ENCODE measurements at regions not wholly inside any gene's neighbourhood (a gene's known extent, or its start where the extent isn't known, plus 50 kb on each side); places are given as distances from the start of the nearest gene placed in this dataset.

DNA sequence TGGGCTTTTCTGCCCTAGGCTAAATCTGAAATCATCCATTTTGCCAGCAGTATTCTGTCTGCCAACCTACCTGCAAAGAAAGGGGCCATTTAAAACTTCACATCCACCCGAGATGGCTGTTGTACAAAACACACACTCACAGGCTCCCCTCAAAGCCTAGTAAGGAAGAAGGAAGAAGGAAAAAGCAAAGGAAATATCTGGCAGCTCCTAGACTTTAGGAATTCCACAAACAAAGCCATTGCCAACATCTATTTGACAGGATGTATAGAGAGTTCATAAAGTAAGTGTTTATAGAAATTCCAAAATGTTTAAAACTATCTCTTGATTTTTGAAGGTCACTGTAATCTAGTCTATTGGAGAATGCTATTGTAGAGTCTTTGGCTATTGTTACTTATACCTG is 91.9 kb upstream of the THBS1 start:
- dilution Hi-C loops (cut with MboI; ENCODE audit: extremely low pct_ligation_motif_present, low sequenced_read_pairs): no loop called here
- FAIRE-seq (peak; percentile 42), DNase-seq (ENCODE audit: low read depth, low spot score) (peak; percentile 69)
- Histone ChIP-seq H3K4me2 (ENCODE audit: insufficient read depth, low read length) (no peak overlapping the region), H3K27ac (ENCODE audit: insufficient read depth, low read depth, low read length) (no peak overlapping the region), H3K79me2 (ENCODE audit: control insufficient read depth, insufficient read depth, low read length) (no peaks in the 10 kb centered on the region), H2AFZ (ENCODE audit: low read depth, low read length) (peak overlapping the region; percentile 79), H3K9ac (replicated peaks; ENCODE audit: extremely low read depth, insufficient read depth, low read length) (no peak overlapping the region), H3K4me1 (ENCODE audit: control insufficient read depth, extremely low read depth, insufficient read depth, low read length) (peaks cover 7% of the 10 kb centered on the region), H3K4me3 (replicated peaks in 1 of 3; ENCODE audit: insufficient read depth in 1 of 3, low read depth in 1 of 3, low read length in 3 of 3) (no peak overlapping the region), H4K20me1 (replicated peaks; ENCODE audit: control insufficient read depth, extremely low read depth, insufficient read depth, low read length) (no peaks in the 10 kb centered on the region), H3K9me3 (replicated peaks; ENCODE audit: control insufficient read depth, insufficient read depth, low read length) (no peaks in the 10 kb centered on the region), H3K27me3 (ENCODE audit: control insufficient read depth in 2 of 2, insufficient read depth in 2 of 2, low read length in 2 of 2) (no peaks in the 10 kb centered on the region), H3K9me1 (replicated peaks; ENCODE audit: control insufficient read depth, extremely low read depth, insufficient read depth, low read length) (no peaks in the 10 kb centered on the region), H3K36me3 (ENCODE audit: control insufficient read depth in 2 of 2, extremely low read depth in 1 of 2, insufficient read depth in 2 of 2, low read length in 2 of 2) (no peaks in the 10 kb centered on the region)
- TF ChIP-seq FOS (IDR thresholded peaks at IDR 0.05; ENCODE audit: borderline replicate concordance, insufficient read depth, low read length) (no peak), EZH2 (IDR thresholded peaks at IDR 0.05; ENCODE audit: borderline replicate concordance, low read depth, low read length, severe bottlenecking) (no peak), JUN (IDR thresholded peaks at IDR 0.05; ENCODE audit: borderline replicate concordance, insufficient read depth, insufficient read length, low read depth) (no peak), POLR2AphosphoS5 (IDR thresholded peaks at IDR 0.05; ENCODE audit: insufficient read depth, low read depth, low read length) (no peak), MYC (IDR thresholded peaks at IDR 0.05; ENCODE audit: low read depth, low read length) (no peak), POLR2A (IDR thresholded peaks at IDR 0.05; ENCODE audit: low read depth, low read length) (no peak), GATA2 (IDR thresholded peaks at IDR 0.05; ENCODE audit: insufficient read depth, insufficient read length, low read depth, low read length) (no peak)
- TF ChIP-seq, protein P1, sequence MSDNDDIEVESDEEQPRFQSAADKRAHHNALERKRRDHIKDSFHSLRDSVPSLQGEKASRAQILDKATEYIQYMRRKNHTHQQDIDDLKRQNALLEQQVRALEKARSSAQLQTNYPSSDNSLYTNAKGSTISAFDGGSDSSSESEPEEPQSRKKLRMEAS (IDR thresholded peaks at IDR 0.05; ENCODE audit: insufficient read depth, insufficient read length): no peak
- BruUV-seq (replicated peaks): no TSS peak
- intact Hi-C loops (cut with micrococcal nuclease): no loop called here
- CTCF ChIA-PET: interaction anchor here (0.6 to 1.6 kb wide), 5 partner anchors 12 to 300 kb away, joined by 3 to 4 read pairs (median 3); no protein-coding TSS in a partner anchor
- POLR2A ChIA-PET: no interaction called here

Data from endothelial cell of umbilical vein (primary cell).